Kidney (tissue), 13 donors: ENCODE measurements at regions not wholly inside any gene's neighbourhood (a gene's known extent, or its start where the extent isn't known, plus 50 kb on each side); places are given as distances from the start of the nearest gene placed in this dataset.
A peak's percentile ranks its signal among the peaks of the same experiment; 100 is the strongest.

Experiments
- DNase-seq, 5 donors: peaks; one replicate each; pipeline ENCODE4 v3.0.0-alpha.2; 2013 to 2020
- FAIRE-seq: peaks from 2 replicates; lab custom pipeline; 2012; peaks lifted over from hg19 to GRCh38; lab: Jason Lieb, UNC
- H3K27ac ChIP-seq, 2 donors: one replicate each; pipeline ENCODE4 v1.7.0; 2013; ENCODE audit warnings: low read depth in 2 of 2, low read length in 2 of 2, inconsistent platforms in 1 of 2
- H3K27me3 ChIP-seq: one replicate; pipeline ENCODE4 v1.7.1; 2013; ENCODE audit warnings: low read length, inconsistent platforms; ENCODE audit not compliant: control insufficient read depth, insufficient read depth
- H3K36me3 ChIP-seq, 3 donors: one replicate each; pipeline versions ENCODE4 v1.7.0 to v1.7.1; 2013; ENCODE audit warnings: low read length in 3 of 3, control low read depth in 1 of 3, inconsistent platforms in 1 of 3; ENCODE audit not compliant: insufficient read depth in 3 of 3, control insufficient read depth in 2 of 3
- H3K4me1 ChIP-seq, 3 donors: one replicate each; pipeline versions ENCODE4 v1.7.0 to v1.7.1; 2013; ENCODE audit warnings: low read length in 3 of 3, inconsistent platforms in 1 of 3, low read depth in 1 of 3; ENCODE audit not compliant: control insufficient read depth in 2 of 3, insufficient read depth in 2 of 3
- H3K4me3 ChIP-seq, 3 donors: one replicate each; pipeline versions ENCODE4 v1.7.0 to v1.8.1; 2013; ENCODE audit warnings: low read length in 3 of 3, control low read depth in 1 of 3, inconsistent platforms in 1 of 3
- H3K9ac ChIP-seq, 3 donors: one replicate each; pipeline versions ENCODE4 v1.7.0 to v1.7.1; 2013; ENCODE audit warnings: low read length in 3 of 3, control low read depth in 1 of 3, inconsistent platforms in 1 of 3
- H3K9me3 ChIP-seq, 3 donors: one replicate each; pipeline versions ENCODE4 v1.7.0 to v1.7.1; 2013; ENCODE audit warnings: low read length in 3 of 3, control low read depth in 1 of 3, inconsistent platforms in 1 of 3; ENCODE audit not compliant: control insufficient read depth in 2 of 3, insufficient read depth in 1 of 3
- CTCF ChIP-seq: IDR thresholded peaks from 3 replicates; pipeline ENCODE4 v1.5.1; 2012; ENCODE audit warnings: mild to moderate bottlenecking, moderate library complexity, borderline replicate concordance; ENCODE audit not compliant: insufficient read depth; ENCODE audit errors: extremely low read depth
- intact Hi-C: fragments of 100-400 bp; cut with DNase I; formaldehyde crosslinking; loops from one replicate; pipeline ENCODE4 v1.11.1; 2022
- donor health status: control.
- donor health status: control.
- donor health status: control.
- donor health status: control.
- donor health status: control.
- donor health status: DM: yes; HTN: yes; CAD: no.
- donor health status: Normal renal cell carcinoma (clear cell type).

GRCh38 chr12:131402781-131403396, 308.0 kb upstream of the SFSWAP start:
- H3K27ac ChIP-seq, result no peak overlapping the region
- peaks cover 0 to 2% (median under 1%) of the 10 kb centered on the region in 3 donors for H3K9me3 ChIP-seq
- H3K27me3 ChIP-seq, result no peaks in the 10 kb centered on the region
- no peaks in the 10 kb centered on the region for H3K36me3 ChIP-seq
- TF ChIP-seq CTCF, result no peak
- no peak overlapping the region for H3K9ac ChIP-seq
- no peaks in the 10 kb centered on the region for H3K4me1 ChIP-seq
- FAIRE-seq (no peak), DNase-seq (no peak)
- H3K4me3 ChIP-seq, result no peak overlapping the region
- intact Hi-C loops, result no loop called here

GRCh38 chr12:131403676-131404075, 307.2 kb upstream of the SFSWAP start:
- intact Hi-C loops, result no loop called here
- DNase-seq, result peak in 1 of 5 donors; percentile 51
- H3K27ac ChIP-seq, result no peak overlapping the region

GRCh38 chr12:131404705-131405104, 306.2 kb upstream of the SFSWAP start:
- no peaks in the 10 kb centered on the region for H3K36me3 ChIP-seq
- DNase-seq (no peak), FAIRE-seq (no peak)
- TF ChIP-seq CTCF, result no peak
- no peak overlapping the region for H3K27ac ChIP-seq
- no peak overlapping the region for H3K9ac ChIP-seq
- no peaks in the 10 kb centered on the region for H3K9me3 ChIP-seq
- no peak overlapping the region for H3K4me3 ChIP-seq
- H3K4me1 ChIP-seq, result no peaks in the 10 kb centered on the region
- no peaks in the 10 kb centered on the region for H3K27me3 ChIP-seq
- intact Hi-C loops, result no loop called here

More at GRCh38 chr12:131403676-131404075, 307.2 kb upstream of the SFSWAP start:
- no peak for TF ChIP-seq CTCF
- Histone ChIP-seq H3K4me3 (no peak overlapping the region), H3K4me1 (no peaks in the 10 kb centered on the region), H3K9ac (no peak overlapping the region), H3K36me3 (no peaks in the 10 kb centered on the region), H3K9me3 (peaks cover 0 to 2% (median 0%) of the 10 kb centered on the region in 3 donors), H3K27me3 (no peaks in the 10 kb centered on the region)
- no peak for FAIRE-seq
